Left ventricle myocardium superior (tissue), 1 donor: ENCODE measurements at regions not wholly inside any gene's neighbourhood (a gene's known extent, or its start where the extent isn't known, plus 50 kb on each side); places are given as distances from the start of the nearest gene placed in this dataset.
"Not testable (repeated sequence)": the region's sequence is repeated elsewhere in the genome, so short reads cannot be mapped to it uniquely, and the experiment has no call there.

Experiments used
- ATAC-seq: fragments of 200-7000 bp; cut with Tn5 transposase; one replicate; pipeline ENCODE4 v1.9.1; 2020; ENCODE audit warnings: mild to moderate bottlenecking, moderate library complexity
- DNase-seq: peaks from one replicate; pipeline ENCODE4 v3.0.0-alpha.2; 2020
- intact Hi-C: fragments of 100-400 bp; cut with micrococcal nuclease; formaldehyde crosslinking; loops from one replicate; pipeline ENCODE4 v1.11.0; 2022
- donor health status: DM: no; HTN: yes; CAD: no; lungs with severe emphysema.

DNA sequence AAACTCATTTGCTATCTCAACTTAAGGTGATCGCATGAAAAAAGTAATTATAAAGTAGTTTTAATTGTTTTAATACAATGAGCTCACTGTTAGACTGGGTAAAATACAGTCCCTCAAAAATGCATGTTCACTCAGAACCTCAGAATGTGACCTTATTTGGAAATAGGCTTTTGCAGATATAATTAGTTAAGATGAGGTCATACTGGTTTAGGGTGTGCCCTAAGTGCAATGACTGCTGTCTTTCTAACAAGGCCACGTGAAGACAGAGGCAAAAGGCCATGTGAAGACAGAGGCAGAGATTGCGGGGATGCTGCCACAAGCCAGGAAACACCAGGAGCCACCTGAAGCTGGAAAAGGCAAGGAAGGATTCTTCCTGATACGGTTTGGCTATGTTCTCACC, 262.1 kb downstream of the NKX6-1 start:
- no peak for DNase-seq
- intact Hi-C loops: no loop called here
- no peak for ATAC-seq

DNA sequence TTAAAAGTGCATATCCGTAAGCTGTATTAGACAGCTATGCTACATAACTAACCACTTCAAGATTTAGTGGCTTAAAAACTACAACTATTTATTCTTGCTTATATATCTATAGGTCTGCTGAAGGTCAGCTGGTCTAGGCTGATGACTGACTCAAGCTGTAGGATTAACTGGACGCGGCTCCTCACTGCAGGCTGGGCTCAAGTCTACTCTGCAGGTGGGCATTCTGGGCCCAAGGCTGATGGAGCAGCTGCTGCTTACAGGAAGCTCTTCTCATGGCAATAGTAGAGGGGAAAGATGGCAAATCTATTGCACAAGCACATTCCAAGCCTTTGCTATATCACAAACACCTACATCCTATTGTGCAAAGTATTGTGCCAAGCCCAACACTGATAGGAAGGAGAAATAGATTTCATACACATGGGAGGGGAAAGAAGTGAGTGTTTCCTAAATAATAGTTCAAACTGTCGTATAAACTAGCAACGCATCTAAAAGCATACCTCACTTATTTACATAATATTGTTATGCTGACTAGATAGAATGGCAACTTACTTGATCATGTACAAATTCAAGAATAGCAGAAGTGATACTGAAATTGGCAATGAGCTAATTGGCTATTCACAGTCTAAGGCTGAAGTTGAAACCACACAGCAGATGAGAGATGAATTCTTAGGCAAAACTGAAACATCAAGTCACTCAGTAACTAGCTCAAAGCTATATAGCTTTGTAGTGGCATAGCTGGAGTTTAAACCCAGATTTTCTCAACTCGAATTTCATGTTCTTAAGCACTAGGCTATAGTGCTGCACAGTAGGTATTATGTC, 263.8 kb downstream of the NKX6-1 start:
- DNase-seq (no peak), ATAC-seq (no peak)
- intact Hi-C loops: no loop called here

DNA sequence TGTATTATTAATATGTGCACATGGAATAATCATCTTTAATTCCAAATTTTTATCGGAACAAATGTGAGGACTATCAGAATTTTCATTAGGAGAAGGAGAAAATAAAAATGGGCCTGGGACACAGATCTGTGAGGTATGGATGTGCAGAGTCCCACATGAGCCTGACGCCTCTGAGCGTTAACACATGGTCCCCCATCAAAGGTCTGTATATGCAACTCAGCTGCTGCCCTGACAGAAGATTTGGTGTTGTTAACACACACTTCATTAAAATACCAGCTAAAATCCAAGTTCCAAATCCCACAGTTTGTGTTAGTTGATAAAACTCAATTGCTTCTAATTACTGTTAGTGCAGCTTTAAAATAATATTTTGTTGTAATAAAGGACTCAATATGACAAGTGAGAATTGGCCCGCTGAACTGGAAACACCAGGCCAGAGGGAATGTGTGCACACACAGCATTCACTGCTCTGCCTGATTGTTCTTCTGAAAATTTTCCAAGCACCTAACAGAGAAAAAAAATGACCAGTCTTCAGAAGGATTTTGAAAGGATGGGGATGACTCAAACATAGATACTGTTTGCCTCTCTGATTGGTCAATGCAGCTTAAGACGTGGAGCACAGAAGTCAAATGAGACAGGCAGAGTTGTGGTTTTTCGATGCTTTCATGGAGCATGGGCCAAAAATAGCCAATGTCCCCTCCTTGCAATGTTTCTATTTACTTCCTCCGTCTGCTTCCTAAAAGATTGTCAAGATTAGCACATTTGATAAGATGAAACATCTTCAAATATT, 266.6 kb downstream of the NKX6-1 start:
- intact Hi-C loops: no loop called here
- DNase-seq (no peak), ATAC-seq (no peak)

DNA sequence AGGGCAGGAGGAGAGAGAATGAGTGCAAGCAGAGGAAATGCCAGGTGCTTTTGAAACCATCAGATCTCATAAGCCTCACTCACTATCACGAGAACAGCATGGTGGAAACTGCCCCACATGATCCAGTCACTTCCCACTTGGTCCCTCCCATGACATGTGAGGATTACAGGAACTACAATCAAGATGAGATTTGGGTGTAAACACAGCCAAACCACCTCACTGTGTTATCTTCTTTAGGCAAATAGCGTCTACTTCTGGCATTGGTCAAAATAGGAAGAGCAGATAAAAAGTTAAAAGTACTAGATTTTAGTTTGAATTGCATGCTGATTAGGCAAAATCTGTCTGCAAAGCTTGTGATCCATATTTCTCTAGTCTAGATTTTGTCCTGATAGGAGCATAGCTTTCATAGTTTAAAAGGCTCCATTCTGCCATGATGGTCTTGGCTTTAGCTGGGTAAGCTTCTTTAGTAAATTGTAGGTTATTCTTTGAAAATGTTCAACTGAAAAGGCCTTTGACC, 267.5 kb downstream of the NKX6-1 start:
- no peak for ATAC-seq
- no peak for DNase-seq
- intact Hi-C loops: no loop called here

DNA sequence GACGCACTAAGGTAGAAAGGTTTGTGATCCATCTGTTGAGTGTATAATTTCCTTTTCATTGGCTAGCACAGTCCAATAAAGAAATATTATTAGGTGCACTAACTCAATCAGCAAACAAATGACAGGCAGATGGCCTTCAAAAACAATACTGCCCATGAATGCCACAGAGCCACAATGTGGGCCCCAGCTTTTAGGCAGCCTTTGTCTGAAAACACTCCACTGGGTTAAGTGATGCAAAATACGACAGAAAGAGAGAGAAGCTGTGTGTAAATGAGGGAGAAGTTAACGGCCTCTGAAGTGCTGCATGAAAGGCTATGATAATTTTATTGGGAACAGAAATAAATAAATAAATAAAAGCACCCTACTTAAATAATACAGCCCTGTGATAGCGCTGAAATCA, 274.6 kb downstream of the NKX6-1 start:
- intact Hi-C loops: no loop called here
- ATAC-seq (no peak), DNase-seq (no peak)

DNA sequence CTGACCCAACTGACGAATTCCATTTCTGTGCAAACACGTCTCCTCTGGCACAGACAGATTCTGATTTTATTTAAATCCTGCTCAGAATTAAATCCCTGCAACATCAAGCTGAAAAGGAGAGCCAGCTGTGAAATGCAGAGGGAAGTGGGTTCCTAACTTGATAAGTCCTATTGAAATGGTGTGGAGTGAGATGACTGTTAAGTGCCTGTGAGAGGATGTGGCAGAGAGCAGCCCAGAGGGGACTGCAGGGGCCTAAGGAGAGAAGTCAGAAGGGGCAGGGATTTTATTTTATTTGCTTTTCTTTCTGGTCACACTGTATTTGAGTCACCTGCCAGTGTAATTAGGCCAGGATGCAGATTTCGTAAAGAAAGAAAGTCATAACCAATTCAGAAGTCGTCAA, 277.4 kb downstream of the NKX6-1 start:
- ATAC-seq (no peak), DNase-seq (no peak)
- intact Hi-C loops: no loop called here

DNA sequence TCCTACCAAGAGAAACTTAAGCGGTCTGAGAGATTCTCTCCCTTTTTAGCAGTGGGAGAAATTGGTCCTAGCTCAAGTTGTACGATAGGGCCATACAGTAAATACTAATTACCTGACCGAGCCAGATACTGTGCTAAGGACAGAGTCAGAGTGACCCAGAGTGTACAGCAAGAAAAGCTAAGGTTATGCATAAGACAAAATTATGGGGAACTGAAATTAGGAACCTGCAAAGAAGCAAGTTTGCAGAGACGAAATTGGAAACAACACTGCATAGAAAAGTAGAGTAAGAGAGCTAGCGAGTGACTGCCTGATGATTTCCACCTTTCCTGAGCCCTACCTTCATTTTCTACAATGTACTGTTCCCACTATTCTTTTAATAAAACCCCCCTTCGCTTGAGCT, 278.1 kb downstream of the NKX6-1 start:
- ATAC-seq (no peak), DNase-seq (no peak)
- intact Hi-C loops: no loop called here

DNA sequence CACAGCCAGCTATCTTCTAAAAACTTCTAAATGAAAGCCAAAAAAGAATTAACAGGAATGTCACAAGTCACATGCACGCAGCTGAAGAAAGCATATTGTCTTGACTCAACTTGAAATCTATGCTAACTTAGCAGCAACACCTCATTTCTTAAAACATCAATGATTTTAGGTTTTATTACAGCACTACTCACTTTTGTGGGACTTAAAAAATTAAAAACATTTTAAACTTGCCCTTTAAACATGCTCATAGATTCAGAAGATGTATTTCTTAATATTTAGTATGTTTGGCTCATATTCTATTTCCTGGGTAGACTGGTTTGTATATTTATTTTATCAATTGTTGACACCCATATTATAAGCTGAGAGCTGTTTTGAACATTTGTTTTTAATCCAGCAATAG, 279.4 kb downstream of the NKX6-1 start:
- intact Hi-C loops: no loop called here
- DNase-seq (no peak), ATAC-seq (no peak)

DNA sequence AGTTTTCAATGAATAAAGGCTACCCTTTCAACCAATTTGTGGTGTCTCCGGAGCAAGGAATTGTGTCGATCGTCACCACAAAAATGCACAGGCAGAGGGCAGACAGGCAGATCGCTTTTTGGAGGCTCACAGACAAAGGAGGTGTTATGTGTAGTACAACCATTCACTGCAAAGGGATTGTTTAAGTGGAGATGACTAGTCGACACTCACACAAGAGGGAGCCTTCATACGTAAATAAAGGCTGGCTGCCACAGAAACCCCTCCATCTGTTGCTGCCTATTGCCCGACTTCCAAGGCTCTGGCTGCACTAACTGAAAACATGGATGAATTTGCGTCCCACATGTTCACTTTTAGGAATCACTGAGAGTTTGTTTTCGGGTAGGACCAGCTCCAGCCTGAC, 281.1 kb downstream of the NKX6-1 start:
- no peak for DNase-seq
- no peak for ATAC-seq
- intact Hi-C loops: no loop called here

DNA sequence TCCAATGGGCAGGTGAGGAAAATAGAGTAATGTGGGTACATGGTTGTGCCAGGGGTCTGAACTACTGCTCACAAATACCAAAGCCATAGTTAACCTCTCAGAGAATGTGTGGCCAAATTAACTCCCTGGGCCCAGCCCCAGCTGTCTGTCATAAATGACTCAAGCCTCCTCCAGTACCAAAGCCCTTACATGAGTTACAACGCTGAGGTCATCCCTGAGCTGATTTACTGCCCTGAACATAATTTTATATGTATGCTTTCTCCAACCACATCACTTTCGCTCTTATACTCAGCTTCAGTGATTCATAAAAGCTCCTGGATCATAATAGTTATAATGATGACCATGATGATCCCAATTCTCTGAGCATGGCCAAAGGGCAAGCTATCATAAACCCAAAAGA, 283.9 kb downstream of the NKX6-1 start:
- ATAC-seq (no peak), DNase-seq (no peak)
- intact Hi-C loops: no loop called here

DNA sequence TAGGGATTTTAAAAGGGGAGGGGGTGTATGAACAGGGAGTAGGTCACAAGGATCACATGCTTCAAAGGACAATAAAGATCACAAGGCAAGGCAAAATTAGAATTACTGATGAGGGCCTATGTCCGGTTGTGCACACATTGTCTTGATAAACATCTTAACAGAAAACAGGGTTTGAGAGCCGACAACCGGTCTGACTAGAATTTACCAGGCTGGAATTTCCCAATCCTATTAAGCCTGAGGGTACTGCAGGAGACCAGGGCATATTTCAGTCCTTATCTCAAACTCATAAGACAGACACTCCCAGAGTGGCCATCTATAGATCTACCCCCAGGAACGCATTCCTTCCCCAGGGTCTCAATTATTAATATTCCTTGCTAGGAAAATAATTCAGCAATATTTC, 292.9 kb downstream of the NKX6-1 start:
- DNase-seq, ATAC-seq, intact Hi-C loops: not testable (repeated sequence)

DNA sequence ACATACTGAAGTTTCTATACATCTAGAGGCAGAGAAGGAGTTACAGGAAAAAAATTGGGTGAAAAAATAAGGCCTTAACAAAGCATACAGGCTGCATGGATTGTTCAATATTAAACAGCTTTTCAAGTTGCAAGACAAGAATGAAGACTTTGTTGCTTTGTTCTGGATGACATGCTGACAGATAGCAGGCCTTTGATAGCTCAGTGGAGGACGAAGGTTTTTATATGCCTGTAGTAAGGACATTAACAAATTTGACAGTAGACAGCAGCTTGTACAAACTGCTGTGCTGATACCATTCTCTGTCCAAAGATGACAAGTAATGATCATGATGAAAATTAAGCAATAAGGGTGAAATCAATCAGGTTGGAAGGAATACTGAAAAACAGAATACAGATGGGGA, 309.9 kb downstream of the NKX6-1 start:
- intact Hi-C loops: no loop called here
- ATAC-seq: no peak
- no peak for DNase-seq

DNA sequence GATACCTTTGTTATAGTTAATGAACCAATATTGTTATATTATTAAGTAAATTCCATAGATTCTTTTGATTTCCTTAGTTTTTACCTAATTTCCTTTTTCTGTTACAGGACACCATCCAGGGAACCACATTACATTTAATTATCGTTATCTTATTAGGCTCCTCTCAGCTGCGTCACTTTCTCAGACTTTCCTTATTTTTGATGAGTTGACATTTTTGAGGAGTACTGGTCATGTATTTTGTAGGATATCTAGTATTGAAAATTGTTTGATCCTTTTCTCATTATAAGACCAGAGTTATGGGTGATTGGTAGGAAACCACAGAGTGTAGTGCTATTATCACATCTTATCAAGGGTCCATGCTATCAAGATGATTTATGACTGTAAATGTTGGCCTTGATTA, 319.7 kb downstream of the NKX6-1 start:
- no peak for DNase-seq
- intact Hi-C loops: no loop called here
- ATAC-seq: no peak

DNA sequence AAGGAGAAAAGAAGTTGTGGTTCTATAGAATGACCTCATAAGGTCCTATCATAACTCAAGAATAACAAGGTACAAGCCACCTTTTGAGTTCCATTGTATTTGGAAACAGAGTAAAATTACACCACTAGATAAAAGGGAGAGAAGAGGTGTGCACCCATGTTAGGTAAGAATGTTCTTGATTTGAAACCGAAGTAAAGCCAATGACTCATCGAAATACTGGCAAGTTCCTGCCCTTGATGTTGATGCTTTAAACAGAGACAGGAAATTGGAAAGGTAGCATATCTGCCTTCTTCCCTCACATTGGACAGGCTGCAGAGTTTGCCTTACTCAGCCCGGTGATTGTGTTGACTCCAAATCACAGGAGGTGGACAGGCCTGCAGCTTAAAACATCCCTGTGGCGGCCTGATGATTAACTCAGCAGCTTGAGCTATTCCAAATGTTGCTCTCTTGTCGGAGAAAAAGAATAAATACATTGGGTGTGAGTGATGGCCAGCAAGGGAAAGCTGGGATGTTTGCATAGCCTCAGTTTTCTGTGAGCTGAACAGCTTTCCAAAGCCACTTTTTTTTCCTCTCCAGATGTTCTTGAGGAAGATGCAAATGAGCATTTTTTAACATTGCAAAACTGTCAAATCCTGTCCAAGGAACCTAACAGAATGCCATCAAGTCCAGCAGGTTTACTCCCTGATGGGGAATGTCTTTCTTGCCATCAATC, 321.1 kb downstream of the NKX6-1 start:
- intact Hi-C loops: no loop called here
- DNase-seq (no peak), ATAC-seq (no peak)

DNA sequence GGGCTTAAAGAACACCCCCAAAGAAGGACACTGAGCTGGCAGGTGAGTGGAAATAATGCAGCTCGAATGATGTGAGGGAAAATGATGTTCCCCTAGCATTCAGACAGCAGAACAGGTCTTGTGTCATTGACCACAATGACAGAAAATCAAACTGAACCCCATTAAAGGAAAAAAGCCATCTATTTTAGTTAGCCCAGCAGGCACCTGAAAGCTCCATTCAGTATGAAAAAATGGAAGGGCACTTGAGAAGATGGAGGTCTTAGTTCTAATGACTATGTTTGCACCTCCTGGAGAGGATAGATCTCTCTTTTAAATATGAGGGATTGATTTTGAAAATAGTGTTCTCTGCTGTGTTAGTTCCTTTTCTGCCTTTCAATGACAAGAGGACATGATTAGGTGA, 323.1 kb downstream of the NKX6-1 start:
- intact Hi-C loops: no loop called here
- ATAC-seq (no peak), DNase-seq (no peak)

DNA sequence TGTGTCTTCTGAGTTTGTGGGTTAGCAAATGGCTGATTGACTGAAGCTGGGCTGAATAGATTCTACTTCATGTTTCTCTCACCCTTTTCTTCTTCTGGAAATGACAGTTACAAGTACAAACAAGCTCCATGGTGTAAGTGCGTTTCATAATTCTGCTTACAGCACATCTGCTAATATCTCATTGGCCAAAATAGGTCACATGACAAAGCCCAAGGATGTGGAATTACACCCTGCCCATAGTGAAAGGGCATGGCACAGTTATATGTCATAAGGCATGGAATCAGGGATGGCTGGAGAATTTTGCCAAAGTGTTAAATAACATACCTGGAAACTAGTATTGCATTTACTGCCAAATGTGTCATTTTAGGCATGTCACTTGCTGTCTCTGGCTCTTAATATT, 327.2 kb downstream of the NKX6-1 start:
- intact Hi-C loops: no loop called here
- DNase-seq (no peak), ATAC-seq (no peak)

DNA sequence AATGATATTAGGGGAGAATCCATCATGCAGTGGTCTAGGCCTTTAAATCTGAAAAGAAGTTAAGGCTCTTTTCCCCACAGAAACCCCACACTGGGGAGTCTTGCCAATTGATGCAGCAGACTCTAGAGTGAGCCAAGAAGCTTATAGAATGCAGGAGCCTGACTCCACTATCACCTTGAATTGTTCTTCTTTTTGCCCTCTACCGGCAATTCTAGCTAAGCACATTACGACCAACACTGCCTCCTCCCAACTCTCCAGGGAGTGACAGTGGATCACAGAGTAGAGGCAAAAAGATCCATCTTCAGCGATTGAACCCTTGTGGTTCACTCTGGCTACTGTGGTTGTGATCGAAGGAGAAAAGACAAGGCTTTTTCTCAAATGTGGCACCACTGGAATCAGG, 331.5 kb downstream of the NKX6-1 start:
- ATAC-seq: no peak
- intact Hi-C loops: no loop called here
- DNase-seq: no peak

DNA sequence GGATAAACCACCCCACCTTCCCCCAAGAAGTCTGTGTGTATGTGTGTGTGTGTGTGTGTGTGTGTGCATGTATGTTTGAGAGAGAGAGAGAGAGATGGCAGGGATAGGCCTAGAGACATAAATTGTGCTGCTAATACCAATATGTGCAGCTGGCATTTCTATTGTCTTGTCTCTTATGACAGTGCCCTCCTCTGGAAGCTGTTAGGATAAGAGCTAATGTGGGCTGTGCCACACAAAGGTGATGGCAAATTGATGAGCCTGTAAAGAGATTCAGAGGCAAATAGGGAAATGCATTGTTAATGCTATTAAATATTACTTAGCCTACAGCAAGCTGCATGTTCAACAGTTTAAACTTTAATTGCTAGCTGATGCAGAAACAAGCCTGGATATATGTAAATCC, 332.0 kb downstream of the NKX6-1 start:
- no peak for DNase-seq
- no peak for ATAC-seq
- intact Hi-C loops: no loop called here

DNA sequence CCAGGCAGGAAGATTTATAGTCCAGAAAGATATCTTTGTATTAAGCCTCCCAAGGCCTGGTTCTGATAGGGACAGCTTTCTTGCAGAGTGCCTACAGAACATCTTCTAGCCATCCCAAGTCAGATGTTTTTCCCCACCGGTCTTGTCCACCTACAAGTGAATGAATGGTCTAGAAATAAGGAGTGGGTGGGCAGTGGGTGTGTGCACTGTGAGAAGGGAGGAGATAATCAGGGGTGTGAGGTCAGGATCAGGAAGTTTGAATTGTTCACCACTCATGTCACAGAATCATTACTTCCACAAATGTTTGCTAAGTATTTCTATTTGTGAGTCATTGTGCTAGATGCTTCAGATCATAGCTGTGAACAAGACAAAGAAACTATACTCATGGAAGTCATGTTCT, 332.6 kb downstream of the NKX6-1 start:
- intact Hi-C loops: no loop called here
- ATAC-seq (no peak), DNase-seq (no peak)

DNA sequence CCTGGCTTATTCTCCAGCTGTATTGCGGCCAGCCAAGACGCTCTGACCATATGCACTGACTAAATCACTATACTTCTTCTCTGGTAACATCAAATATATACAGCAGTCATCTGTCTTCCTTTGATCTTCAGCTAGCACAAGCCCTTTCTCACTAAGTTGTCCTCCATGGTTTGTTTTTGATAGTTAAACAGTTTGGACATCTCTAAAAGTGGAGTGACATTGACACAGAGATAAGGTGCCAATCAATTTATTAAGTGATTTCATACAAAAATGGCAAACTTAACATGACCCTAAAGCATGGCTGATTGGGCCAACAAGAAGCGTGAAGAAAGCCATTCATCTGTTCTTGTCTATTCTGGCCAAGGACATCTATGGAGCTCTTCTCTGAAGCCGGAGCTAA, 334.9 kb downstream of the NKX6-1 start:
- DNase-seq (no peak), ATAC-seq (no peak)
- intact Hi-C loops: no loop called here
